PC-9 (cell line): ENCODE measurements at regions not wholly inside any gene's neighbourhood (a gene's known extent, or its start where the extent isn't known, plus 50 kb on each side); places are given as distances from the start of the nearest gene placed in this dataset.

Experiments
- CTCF ChIP-seq: fragments of 200-600 bp; sonication (generic); conservative IDR thresholded peaks from 2 replicates; pipeline ENCODE4 v1.6.1; 2017; ENCODE audit warnings: mixed run types, antibody characterized with exemption, mild to moderate bottlenecking, moderate library complexity
- EZH2 ChIP-seq: fragments of 200-600 bp; sonication (generic); IDR thresholded peaks from 2 replicates; pipeline ENCODE4 v1.8.0; 2017; ENCODE audit warnings: antibody characterized with exemption, low read depth

- TF ChIP-seq CTCF: no peak
- no peak for TF ChIP-seq EZH2
Observed at GRCh38 chr18:8515142-8515865, 93.9 kb upstream of the RAB12 start.
